ENCODE measurements at regions not wholly inside any gene's neighbourhood (a gene's known extent, or its start where the extent isn't known, plus 50 kb on each side); places are given as distances from the start of the nearest gene placed in this dataset.
"Not testable (repeated sequence)": the region's sequence is repeated elsewhere in the genome, so short reads cannot be mapped to it uniquely, and the experiment has no call there.

DNA sequence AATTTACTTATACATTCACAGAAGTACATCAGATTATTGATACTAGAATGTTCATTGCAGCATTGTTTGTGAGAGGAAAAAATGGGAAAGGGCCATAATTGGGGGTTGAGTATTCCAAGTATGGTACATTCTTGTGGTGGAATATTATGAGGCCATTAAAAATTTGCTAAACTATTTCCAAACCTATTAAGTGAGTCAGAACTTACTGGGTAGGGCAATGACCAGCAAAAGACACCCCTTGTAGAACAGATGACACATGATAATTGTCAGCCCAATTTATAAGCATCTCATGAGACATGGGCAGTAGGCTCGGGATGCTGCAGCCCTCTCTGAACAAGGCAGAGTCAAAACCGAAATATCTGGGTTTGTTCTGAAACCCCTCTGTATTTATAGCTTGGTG, 192.6 kb upstream of the IL12B start (continued):
- TF ChIP-seq, protein P1, sequence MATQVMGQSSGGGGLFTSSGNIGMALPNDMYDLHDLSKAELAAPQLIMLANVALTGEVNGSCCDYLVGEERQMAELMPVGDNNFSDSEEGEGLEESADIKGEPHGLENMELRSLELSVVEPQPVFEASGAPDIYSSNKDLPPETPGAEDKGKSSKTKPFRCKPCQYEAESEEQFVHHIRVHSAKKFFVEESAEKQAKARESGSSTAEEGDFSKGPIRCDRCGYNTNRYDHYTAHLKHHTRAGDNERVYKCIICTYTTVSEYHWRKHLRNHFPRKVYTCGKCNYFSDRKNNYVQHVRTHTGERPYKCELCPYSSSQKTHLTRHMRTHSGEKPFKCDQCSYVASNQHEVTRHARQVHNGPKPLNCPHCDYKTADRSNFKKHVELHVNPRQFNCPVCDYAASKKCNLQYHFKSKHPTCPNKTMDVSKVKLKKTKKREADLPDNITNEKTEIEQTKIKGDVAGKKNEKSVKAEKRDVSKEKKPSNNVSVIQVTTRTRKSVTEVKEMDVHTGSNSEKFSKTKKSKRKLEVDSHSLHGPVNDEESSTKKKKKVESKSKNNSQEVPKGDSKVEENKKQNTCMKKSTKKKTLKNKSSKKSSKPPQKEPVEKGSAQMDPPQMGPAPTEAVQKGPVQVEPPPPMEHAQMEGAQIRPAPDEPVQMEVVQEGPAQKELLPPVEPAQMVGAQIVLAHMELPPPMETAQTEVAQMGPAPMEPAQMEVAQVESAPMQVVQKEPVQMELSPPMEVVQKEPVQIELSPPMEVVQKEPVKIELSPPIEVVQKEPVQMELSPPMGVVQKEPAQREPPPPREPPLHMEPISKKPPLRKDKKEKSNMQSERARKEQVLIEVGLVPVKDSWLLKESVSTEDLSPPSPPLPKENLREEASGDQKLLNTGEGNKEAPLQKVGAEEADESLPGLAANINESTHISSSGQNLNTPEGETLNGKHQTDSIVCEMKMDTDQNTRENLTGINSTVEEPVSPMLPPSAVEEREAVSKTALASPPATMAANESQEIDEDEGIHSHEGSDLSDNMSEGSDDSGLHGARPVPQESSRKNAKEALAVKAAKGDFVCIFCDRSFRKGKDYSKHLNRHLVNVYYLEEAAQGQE (IDR thresholded peaks at IDR 0.05; ENCODE audit: borderline replicate concordance), result no peak
- TF ChIP-seq, protein P1 (CRISPR knock-in tag; IDR thresholded peaks at IDR 0.05; ENCODE audit: low read depth), result no peak
- TF ChIP-seq BRD9 (IDR thresholded peaks at IDR 0.05; ENCODE audit: low read depth, partially characterized antibody), result no peak

DNA sequence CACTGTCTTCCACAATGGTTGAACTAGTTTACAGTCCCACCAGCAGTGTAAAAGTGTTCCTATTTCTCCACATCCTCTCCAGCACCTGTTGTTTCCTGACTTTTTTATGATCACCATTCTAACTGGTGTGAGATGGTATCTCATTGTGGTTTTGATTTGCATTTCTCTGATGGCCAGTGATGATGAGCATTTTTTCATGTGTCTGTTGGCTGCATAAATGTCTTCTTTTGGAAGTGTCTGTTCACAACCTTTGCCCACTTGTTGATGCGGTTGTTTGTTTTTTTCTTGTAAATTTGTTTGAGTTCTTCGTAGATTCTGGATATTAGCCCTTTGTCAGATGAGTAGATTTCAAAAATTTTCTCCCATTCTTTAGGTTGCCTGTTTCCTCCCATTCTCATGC, 194.0 kb upstream of the IL12B start:
- in situ Hi-C loops (cut with MboI); H3K79me2 ChIP-seq (ENCODE audit: control insufficient read depth, insufficient read depth, low read length); intact Hi-C loops (cut with micrococcal nuclease); H3K4me2 ChIP-seq (ENCODE audit: insufficient read depth, low read length); H3K36me3 ChIP-seq (ENCODE audit: control insufficient read depth, insufficient read depth, low read length); DNase-seq (ENCODE audit: extremely low read depth in 1 of 4, low spot score in 3 of 4); H3K27ac ChIP-seq (ENCODE audit: extremely low read depth, low read depth, low read length); CTCF ChIA-PET (ENCODE audit: low intra/inter-chr PET ratio); H3K27me3 ChIP-seq (ENCODE audit: control insufficient read depth in 2 of 2, insufficient read depth in 2 of 2, low read length in 2 of 2); H2AFZ ChIP-seq (ENCODE audit: low read depth, low read length); H3K9me1 ChIP-seq (ENCODE audit: control insufficient read depth, insufficient read depth, low read length); BruUV-seq (replicated peaks); H4K20me1 ChIP-seq (replicated peaks; ENCODE audit: control insufficient read depth, insufficient read depth, low read length); H3K4me1 ChIP-seq (replicated peaks in 1 of 2; ENCODE audit: control insufficient read depth in 2 of 2, insufficient read depth in 2 of 2, low read length in 2 of 2); H3K4me3 ChIP-seq; ATAC-seq; H3K9ac ChIP-seq (ENCODE audit: insufficient read depth in 1 of 2, low read depth in 2 of 2, low read length in 2 of 2); H3K9me3 ChIP-seq (replicated peaks; ENCODE audit: control insufficient read depth, insufficient read depth, low read depth, low read length); FAIRE-seq: not testable (repeated sequence)
- WGBS (ENCODE audit: insufficient coverage, low coverage, missing lambda C conversion rate), result 0% methylated on average over 2 of the region's 2 CpGs
- POLR2A ChIA-PET, result interaction anchor here (0.6 kb wide), 1 partner anchor 8 kb away, joined by 3 read pairs; no protein-coding TSS in a partner anchor
